HG02884 (cell line): ENCODE measurements at regions not wholly inside any gene's neighbourhood (a gene's known extent, or its start where the extent isn't known, plus 50 kb on each side); places are given as distances from the start of the nearest gene placed in this dataset.
A peak's percentile ranks its signal among the peaks of the same experiment; 100 is the strongest.
"Not testable (repeated sequence)": the region's sequence is repeated elsewhere in the genome, so short reads cannot be mapped to it uniquely, and the experiment has no call there.

ENCODE experiments used
- ATAC-seq: cut with Tn5 transposase; IDR thresholded peaks from one replicate; pipeline ENCODE4 v1.9.1; 2021; ENCODE audit warnings: mild to moderate bottlenecking, moderate library complexity; ENCODE audit not compliant: unreplicated experiment

DNA sequence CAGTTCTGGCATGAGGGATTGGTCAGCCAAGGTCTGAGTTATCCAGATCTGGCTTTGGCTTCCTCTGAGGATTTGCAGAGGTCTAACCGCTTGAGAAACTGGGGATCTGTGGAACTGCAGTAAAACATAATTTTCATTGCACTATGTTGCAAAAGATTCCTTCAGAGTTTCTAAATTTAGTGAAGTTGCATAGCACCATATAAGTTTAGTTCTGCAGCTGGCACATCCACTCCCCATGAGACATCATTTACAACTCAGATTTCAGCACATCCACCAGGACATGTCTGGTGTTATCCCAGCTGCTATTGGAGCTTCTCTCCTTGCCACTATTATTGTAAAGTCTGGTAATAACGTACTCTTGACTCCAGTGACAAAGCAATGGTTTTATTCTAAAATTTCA lies 181.5 kb downstream of the CWF19L2 start:
- no peak for ATAC-seq

GRCh38 chr11:107275632-107276031 lies 182.0 kb downstream of the CWF19L2 start:
- no peak for ATAC-seq

DNA sequence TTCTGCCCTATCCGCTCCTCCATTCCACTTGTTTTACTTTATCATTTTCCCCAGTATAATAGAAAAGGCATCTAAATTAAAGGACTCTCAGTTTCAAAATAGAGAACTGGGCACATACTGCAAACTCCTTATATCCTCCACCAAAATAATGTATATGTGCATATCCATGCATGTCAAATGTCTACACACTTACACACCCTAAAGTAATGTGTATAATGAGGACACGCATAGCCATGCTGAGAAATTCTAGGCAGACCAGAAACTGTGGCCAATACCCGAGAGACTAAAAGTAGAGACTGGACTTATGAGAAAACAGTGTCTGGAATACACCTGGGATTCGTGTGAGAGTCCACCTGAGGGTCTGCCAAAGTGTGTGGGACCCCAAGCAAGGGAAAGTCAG lies 183.5 kb downstream of the CWF19L2 start:
- no peak for ATAC-seq

- no peak for ATAC-seq
Measured at GRCh38 chr11:107272561-107272960, 185.1 kb downstream of the CWF19L2 start.

- ATAC-seq = no peak
Measured at GRCh38 chr11:107271425-107271824, 186.2 kb downstream of the CWF19L2 start.

DNA sequence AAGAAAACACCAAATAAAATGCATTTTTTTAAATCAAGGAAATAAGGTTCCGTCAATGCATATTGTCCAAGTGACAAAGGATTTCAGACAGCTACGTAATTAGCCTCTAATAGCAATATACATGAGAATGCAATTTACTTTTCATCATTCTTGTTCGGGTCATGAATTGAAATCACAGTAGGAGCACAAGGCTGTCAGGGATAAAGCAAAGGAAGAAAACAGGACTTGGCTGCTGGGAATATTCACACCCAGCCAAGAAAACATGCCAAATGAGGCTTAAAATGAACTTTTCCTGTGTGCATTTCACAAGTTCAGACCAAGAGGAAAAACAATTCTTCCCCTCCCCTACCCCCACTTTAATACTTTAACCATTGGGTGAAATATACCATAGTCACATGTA lies 188.6 kb downstream of the CWF19L2 start:
- ATAC-seq = no peak

- no peak for ATAC-seq
Measured at GRCh38 chr11:107266455-107266854, 191.2 kb downstream of the CWF19L2 start.

DNA sequence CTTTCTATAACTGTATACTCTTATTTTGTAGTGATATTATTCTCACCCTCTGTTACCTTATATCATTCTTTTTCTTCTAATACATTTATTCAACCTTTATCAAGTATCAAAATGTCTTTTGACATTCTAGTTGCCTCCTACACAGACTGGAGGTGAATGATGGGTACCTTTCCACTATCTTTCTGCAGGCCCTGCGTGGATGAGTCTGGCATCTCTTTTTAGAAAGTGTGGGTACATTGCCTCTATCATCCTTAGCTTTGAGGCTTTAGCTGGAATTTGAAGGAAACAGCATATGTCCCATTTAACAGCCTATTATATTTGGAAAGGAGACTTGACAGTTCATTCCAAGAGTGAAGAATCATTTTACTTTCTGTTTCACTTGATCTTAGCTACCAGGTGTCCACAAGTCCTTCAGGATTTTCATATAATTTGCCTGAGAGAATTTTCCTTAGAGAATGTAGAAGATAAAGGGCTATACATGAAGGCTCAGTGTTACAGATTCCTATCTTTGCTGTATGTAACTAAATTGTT lies 192.0 kb downstream of the CWF19L2 start:
- no peak for ATAC-seq

GRCh38 chr11:107263844-107264563 lies 193.6 kb downstream of the CWF19L2 start:
- ATAC-seq = peak; percentile 58

DNA sequence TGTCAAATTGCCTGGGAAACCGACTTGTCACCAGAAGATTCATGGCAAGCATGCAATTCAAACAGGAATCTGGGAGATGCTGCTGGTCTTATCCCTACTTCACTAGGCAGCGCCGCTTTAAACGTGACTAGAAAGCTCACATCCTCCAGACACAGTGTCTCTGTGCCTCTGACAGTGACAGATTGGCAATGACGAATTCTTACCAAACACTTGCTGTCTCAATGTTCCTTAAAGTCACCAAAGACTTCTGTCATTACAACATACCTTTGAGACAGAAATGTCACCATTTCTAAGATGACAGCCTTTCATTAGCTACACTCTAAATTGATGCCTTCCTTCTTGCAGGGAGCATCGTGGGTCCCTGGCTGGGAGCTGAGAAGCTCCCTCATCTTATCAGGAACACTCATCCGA lies 197.8 kb downstream of the CWF19L2 start:
- no peak for ATAC-seq

- ATAC-seq = no peak
Measured at GRCh38 chr11:107257710-107258109, 199.9 kb downstream of the CWF19L2 start.

DNA sequence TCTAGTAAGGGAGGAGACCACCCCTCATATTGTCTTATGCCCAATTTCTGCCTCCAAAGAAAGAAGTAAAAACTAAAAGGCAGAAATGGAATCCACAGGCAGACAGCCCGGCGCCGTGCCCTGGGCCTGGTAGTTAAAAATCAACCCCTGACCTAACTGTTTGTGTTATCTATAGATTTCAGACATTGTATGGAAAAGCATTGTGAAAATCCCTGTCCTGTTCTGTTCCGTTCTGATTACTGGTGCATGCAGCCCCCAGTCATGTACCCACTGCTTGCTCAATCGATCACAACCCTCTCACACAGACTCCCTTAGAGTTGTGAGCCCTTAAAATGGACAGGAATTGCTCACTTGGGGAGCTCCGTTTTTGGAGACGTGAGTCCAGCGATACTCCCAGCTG lies 204.0 kb downstream of the CWF19L2 start:
- ATAC-seq = not testable (repeated sequence)

- peak; percentile 88 for ATAC-seq
Measured at GRCh38 chr11:107252429-107253161, 205.0 kb downstream of the CWF19L2 start.

DNA sequence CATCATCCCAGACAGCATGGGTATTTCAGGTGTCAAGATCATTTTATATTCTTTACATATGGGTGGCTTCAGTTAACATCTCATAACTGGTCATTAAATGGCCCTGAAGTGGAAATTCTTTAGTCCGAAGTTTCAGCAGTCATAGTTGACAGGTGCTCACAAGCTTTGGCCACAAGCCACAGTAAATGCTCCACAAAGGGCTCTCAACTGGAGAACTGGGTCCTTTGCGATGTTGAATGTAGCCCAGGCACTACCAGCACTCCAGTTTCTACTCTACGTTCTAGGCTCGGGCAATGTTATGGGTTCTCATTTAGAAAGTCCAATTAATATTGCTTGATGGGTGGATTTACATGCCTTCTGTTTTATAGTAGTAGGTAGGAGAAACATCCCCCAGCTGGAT lies 206.3 kb downstream of the CWF19L2 start:
- no peak for ATAC-seq

GRCh38 chr11:107250017-107250416 lies 207.6 kb downstream of the CWF19L2 start:
- no peak for ATAC-seq

GRCh38 chr11:107249054-107249453 lies 208.6 kb downstream of the CWF19L2 start:
- ATAC-seq = no peak

GRCh38 chr11:107247167-107247861 lies 210.3 kb downstream of the CWF19L2 start:
- no peak for ATAC-seq

- ATAC-seq = no peak
Measured at GRCh38 chr11:107243929-107244328, 213.7 kb downstream of the CWF19L2 start.

GRCh38 chr11:107232451-107232850 lies 214.2 kb upstream of the GUCY1A2 start:
- ATAC-seq = no peak

- no peak for ATAC-seq
Measured at GRCh38 chr11:107224836-107225235, 206.6 kb upstream of the GUCY1A2 start.

DNA sequence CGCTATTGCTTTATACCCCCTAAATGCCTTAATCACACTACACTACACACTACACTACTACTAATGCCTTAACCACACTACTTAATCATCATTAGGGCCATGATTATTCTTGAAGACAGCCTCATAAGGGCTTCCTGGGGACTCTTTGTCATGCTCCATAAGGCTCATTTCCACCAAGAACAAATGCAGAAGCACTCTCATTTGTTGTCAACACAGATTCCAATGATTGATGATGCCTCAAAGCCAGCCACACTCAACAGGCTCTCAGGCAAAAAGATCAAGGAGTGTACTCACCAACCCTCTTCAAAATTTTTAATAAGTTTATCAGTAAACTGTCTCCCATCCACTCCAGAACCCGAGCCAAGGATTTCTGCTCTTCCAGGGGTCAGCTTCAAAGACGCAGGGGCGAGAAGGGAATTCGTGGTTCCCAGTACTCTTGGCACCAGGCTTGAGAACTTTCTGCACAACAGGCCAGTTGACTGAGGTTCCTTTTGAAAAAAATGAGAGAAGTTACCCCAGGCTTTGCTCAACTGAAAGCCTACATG lies 204.7 kb upstream of the GUCY1A2 start:
- ATAC-seq = no peak
